H9 (cell line): ENCODE measurements at regions not wholly inside any gene's neighbourhood (a gene's known extent, or its start where the extent isn't known, plus 50 kb on each side); places are given as distances from the start of the nearest gene placed in this dataset.
A peak's percentile ranks its signal among the peaks of the same experiment; 100 is the strongest.

Experiments used
- DNase-seq: peaks from one replicate; pipeline ENCODE4 v3.0.0-alpha.2; 2017
- H2AFZ ChIP-seq: one replicate; pipeline ENCODE4 v1.6.1; 2013; ENCODE audit warnings: mild to moderate bottlenecking, low read length, control low read depth, moderate library complexity
- H2AK5ac ChIP-seq: 2 replicates; pipeline ENCODE4 v1.6.1; 2013; ENCODE audit warnings: low read length, control low read depth, mixed read lengths; ENCODE audit not compliant: insufficient read length
- H2BK120ac ChIP-seq: one replicate; pipeline ENCODE4 v1.6.1; 2013; ENCODE audit warnings: low read depth, mild to moderate bottlenecking, low read length, control low read depth, inconsistent platforms; ENCODE audit not compliant: poor library complexity, severe bottlenecking
- H2BK12ac ChIP-seq: 2 replicates; pipeline ENCODE4 v1.6.1; 2013; ENCODE audit warnings: low read length, control low read depth, mixed read lengths, low read depth; ENCODE audit not compliant: insufficient read length
- H2BK15ac ChIP-seq: 2 replicates; pipeline ENCODE4 v1.6.1; 2013; ENCODE audit warnings: low read depth, low read length, control low read depth
- H2BK20ac ChIP-seq: one replicate; pipeline ENCODE4 v1.6.1; 2013; ENCODE audit warnings: low read depth, mild to moderate bottlenecking, low read length, control low read depth, inconsistent platforms; ENCODE audit not compliant: poor library complexity, severe bottlenecking
- H2BK5ac ChIP-seq: 2 replicates; pipeline ENCODE4 v1.6.1; 2013; ENCODE audit warnings: low read length, control low read depth, mixed read lengths; ENCODE audit not compliant: insufficient read length
- H3K14ac ChIP-seq: 2 replicates; pipeline ENCODE4 v1.6.1; 2013; ENCODE audit warnings: low read length, control low read depth; ENCODE audit not compliant: insufficient read depth
- H3K18ac ChIP-seq: 2 replicates; pipeline ENCODE4 v1.6.1; 2013; ENCODE audit warnings: low read depth, mild to moderate bottlenecking, mixed read lengths, low read length, control low read depth; ENCODE audit not compliant: insufficient read length
- H3K23ac ChIP-seq: 2 replicates; pipeline ENCODE4 v1.6.1; 2013; ENCODE audit warnings: low read length, control low read depth, mixed read lengths, low read depth; ENCODE audit not compliant: insufficient read length
- H3K23me2 ChIP-seq: 2 replicates; pipeline ENCODE4 v1.6.1; 2013; ENCODE audit warnings: low read depth, mild to moderate bottlenecking, mixed read lengths, low read length, control low read depth; ENCODE audit not compliant: insufficient read length, poor library complexity, severe bottlenecking
- H3K27ac ChIP-seq: 2 replicates; pipeline ENCODE4 v1.5.1; 2013; ENCODE audit warnings: low read length, control low read depth, mixed read lengths, low read depth; ENCODE audit not compliant: insufficient read length
- H3K27me3 ChIP-seq: 2 replicates; pipeline ENCODE4 v1.6.1; 2013; ENCODE audit warnings: low read length, control low read depth, inconsistent platforms; ENCODE audit not compliant: insufficient read depth
- H3K4ac ChIP-seq: 2 replicates; pipeline ENCODE4 v1.6.1; 2013; ENCODE audit warnings: low read depth, mild to moderate bottlenecking, control low read depth, inconsistent platforms, low read length, moderate library complexity
- H3K4me1 ChIP-seq: 2 replicates; pipeline ENCODE4 v1.6.1; 2013; ENCODE audit warnings: low read length, control low read depth, inconsistent platforms; ENCODE audit not compliant: insufficient read depth
- H3K4me2 ChIP-seq: 2 replicates; pipeline ENCODE4 v1.6.1; 2013; ENCODE audit warnings: low read length, control low read depth, mixed read lengths; ENCODE audit not compliant: insufficient read length, insufficient read depth
- H3K56ac ChIP-seq: 2 replicates; pipeline ENCODE4 v1.6.1; 2013; ENCODE audit warnings: low read depth, mild to moderate bottlenecking, mixed read lengths, low read length, control low read depth; ENCODE audit not compliant: insufficient read length
- H3K79me1 ChIP-seq: 2 replicates; pipeline ENCODE4 v1.6.1; 2013; ENCODE audit warnings: low read depth, mild to moderate bottlenecking, moderate library complexity, low read length, control low read depth, inconsistent platforms; ENCODE audit not compliant: insufficient read depth, poor library complexity, severe bottlenecking
- H3K79me2 ChIP-seq: 2 replicates; pipeline ENCODE4 v1.6.1; 2013; ENCODE audit warnings: low read length, control low read depth, inconsistent platforms; ENCODE audit not compliant: insufficient read depth
- H3K9ac ChIP-seq: 2 replicates; pipeline ENCODE4 v1.6.1; 2013; ENCODE audit warnings: low read length, control low read depth, mixed read lengths; ENCODE audit not compliant: insufficient read length; ENCODE audit errors: extremely low read depth
- H3K9me3 ChIP-seq: one replicate; pipeline ENCODE4 v1.6.1; 2013; ENCODE audit warnings: low read depth, low read length, inconsistent platforms; ENCODE audit not compliant: control insufficient read depth
- H3T11ph ChIP-seq: one replicate; pipeline ENCODE4 v1.6.1; 2013; ENCODE audit warnings: mild to moderate bottlenecking, low read length, control low read depth, inconsistent platforms
- H4K20me1 ChIP-seq: one replicate; pipeline ENCODE4 v1.6.1; 2013; ENCODE audit not compliant: control insufficient read depth, insufficient read length, insufficient read depth
- H4K5ac ChIP-seq: 2 replicates; pipeline ENCODE4 v1.6.1; 2013; ENCODE audit warnings: low read depth, mild to moderate bottlenecking, mixed read lengths, low read length, control low read depth; ENCODE audit not compliant: insufficient read length
- H4K8ac ChIP-seq: replicated peaks from 2 replicates; pipeline ENCODE4 v1.6.1; 2013; ENCODE audit warnings: low read length, control low read depth, mixed read lengths, low read depth; ENCODE audit not compliant: insufficient read length
- H4K91ac ChIP-seq: 2 replicates; pipeline ENCODE4 v1.6.1; 2013; ENCODE audit warnings: low read depth, mild to moderate bottlenecking, moderate library complexity, mixed read lengths, low read length, control low read depth; ENCODE audit not compliant: insufficient read length
- H3K27ac Mint-ChIP-seq, 3 experiments: 2 replicates in 2 of 3; 3 replicates in 1 of 3; pipeline ENCODE4 v1.8.0; 2020 to 2021; ENCODE audit warnings: mixed read lengths in 3 of 3, mild to moderate bottlenecking in 1 of 3, moderate library complexity in 1 of 3
- H3K27me3 Mint-ChIP-seq: 2 replicates; pipeline ENCODE4 v1.8.0; 2021; ENCODE audit warnings: low read depth, mild to moderate bottlenecking, moderate library complexity, mixed read lengths
- H3K36me3 Mint-ChIP-seq, 3 experiments: 2 replicates in 2 of 3; 3 replicates in 1 of 3; pipeline ENCODE4 v1.8.0; 2020 to 2021; ENCODE audit warnings: low read depth in 3 of 3, mixed read lengths in 3 of 3; ENCODE audit not compliant: insufficient read depth in 1 of 3
- H3K4me1 Mint-ChIP-seq, 2 experiments: 2 replicates each; pipeline ENCODE4 v1.8.0; 2020; ENCODE audit warnings: mixed read lengths in 2 of 2
- H3K4me3 Mint-ChIP-seq, 2 experiments: 2 replicates in 1 of 2; 3 replicates in 1 of 2; pipeline ENCODE4 v1.8.0; 2020 to 2021; ENCODE audit warnings: mild to moderate bottlenecking in 2 of 2, mixed read lengths in 2 of 2, moderate library complexity in 1 of 2
- H3K9me3 Mint-ChIP-seq, 2 experiments: 2 replicates in 1 of 2; 3 replicates in 1 of 2; pipeline ENCODE4 v1.8.0; 2020; ENCODE audit warnings: mild to moderate bottlenecking in 2 of 2, mixed read lengths in 2 of 2, moderate library complexity in 1 of 2
- WGBS: extraction: QIAGEN DNeasy Blood & Tissue Kit; methylation state at CpG from one replicate; pipeline ENCODE4 v1.1.7; 2013; ENCODE audit warnings: missing lambda C conversion rate, low lambda C conversion rate, mixed read lengths; ENCODE audit not compliant: insufficient read length; ENCODE audit errors: extremely low coverage; 5-methylcytosine and 5-hydroxymethylcytosine counted together
- TF ChIP-seq, protein P1 (sequence below): fragments of 200-600 bp; sonication (generic); conservative IDR thresholded peaks from 3 replicates; pipeline ENCODE4 v1.8.0; 2021; ENCODE audit warnings: antibody characterized with exemption, mild to moderate bottlenecking

DNA sequence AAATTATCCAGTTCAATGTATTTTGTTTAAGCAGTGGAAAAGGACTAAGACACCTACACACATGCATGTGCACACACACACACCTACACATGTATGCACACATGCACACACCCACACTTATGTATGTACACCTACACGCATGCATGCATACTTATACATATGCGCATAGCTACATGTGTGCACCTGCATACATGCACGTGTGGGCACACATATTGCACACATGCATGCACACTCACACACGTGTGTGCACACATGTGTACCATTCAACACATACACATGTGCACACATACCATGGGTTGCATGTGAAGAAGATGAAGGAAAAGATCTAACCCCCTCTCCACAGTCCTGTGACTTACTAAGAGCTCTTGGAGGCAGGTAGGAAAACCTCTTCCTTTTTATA lies 122.0 kb upstream of the MAFB start:
- WGBS, result no CpG with 5 or more reads among the region's 4 CpGs
- Histone ChIP-seq H2BK12ac (no peak overlapping the region), H2BK120ac (no peak overlapping the region), H3K23me2 (no peaks in the 10 kb centered on the region), H3K79me2 (no peaks in the 10 kb centered on the region), H4K5ac (no peak overlapping the region), H3T11ph (no peak overlapping the region), H4K8ac (no peak overlapping the region), H3K27me3 (no peaks in the 10 kb centered on the region), H3K14ac (no peak overlapping the region), H4K20me1 (no peaks in the 10 kb centered on the region), H2BK15ac (no peak overlapping the region), H3K4me1 (no peaks in the 10 kb centered on the region), H3K4ac (no peak overlapping the region), H3K4me2 (no peak overlapping the region), H4K91ac (no peak overlapping the region), H2BK5ac (no peak overlapping the region), H3K18ac (no peak overlapping the region), H3K79me1 (no peaks in the 10 kb centered on the region), H2BK20ac (no peak overlapping the region), H3K56ac (no peak overlapping the region), H3K23ac (no peak overlapping the region), H3K9me3 (no peaks in the 10 kb centered on the region), H3K27ac (no peak overlapping the region), H2AK5ac (no peak overlapping the region), H2AFZ (no peak overlapping the region), H3K9ac (no peak overlapping the region)
- DNase-seq, result peak; percentile 1
- Mint-ChIP-seq H3K9me3 (no peaks in the 10 kb centered on the region), H3K4me3 (no peak overlapping the region), H3K27ac (no peak overlapping the region), H3K36me3 (no peaks in the 10 kb centered on the region), H3K4me1 (peaks cover 0 to 3% of the 10 kb centered on the region in 2 experiments; a peak in 1 of 4 replicates), H3K27me3 (peaks cover 2% of the 10 kb centered on the region)
- TF ChIP-seq, protein P1, sequence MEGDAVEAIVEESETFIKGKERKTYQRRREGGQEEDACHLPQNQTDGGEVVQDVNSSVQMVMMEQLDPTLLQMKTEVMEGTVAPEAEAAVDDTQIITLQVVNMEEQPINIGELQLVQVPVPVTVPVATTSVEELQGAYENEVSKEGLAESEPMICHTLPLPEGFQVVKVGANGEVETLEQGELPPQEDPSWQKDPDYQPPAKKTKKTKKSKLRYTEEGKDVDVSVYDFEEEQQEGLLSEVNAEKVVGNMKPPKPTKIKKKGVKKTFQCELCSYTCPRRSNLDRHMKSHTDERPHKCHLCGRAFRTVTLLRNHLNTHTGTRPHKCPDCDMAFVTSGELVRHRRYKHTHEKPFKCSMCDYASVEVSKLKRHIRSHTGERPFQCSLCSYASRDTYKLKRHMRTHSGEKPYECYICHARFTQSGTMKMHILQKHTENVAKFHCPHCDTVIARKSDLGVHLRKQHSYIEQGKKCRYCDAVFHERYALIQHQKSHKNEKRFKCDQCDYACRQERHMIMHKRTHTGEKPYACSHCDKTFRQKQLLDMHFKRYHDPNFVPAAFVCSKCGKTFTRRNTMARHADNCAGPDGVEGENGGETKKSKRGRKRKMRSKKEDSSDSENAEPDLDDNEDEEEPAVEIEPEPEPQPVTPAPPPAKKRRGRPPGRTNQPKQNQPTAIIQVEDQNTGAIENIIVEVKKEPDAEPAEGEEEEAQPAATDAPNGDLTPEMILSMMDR, result no peak
